Keratinocyte (primary cell): ENCODE measurements at regions not wholly inside any gene's neighbourhood (a gene's known extent, or its start where the extent isn't known, plus 50 kb on each side); places are given as distances from the start of the nearest gene placed in this dataset.

ENCODE experiments used
- DNase-seq: peaks from one replicate; pipeline ENCODE4 v3.0.0-alpha.2; 2011; ENCODE audit warnings: low read depth, missing footprints, low spot score
- FAIRE-seq: peaks from 2 replicates; lab custom pipeline; 2011; peaks lifted over from hg19 to GRCh38; lab: Jason Lieb, UNC
- H2AFZ ChIP-seq: 2 replicates; pipeline ENCODE4 v1.6.0; 2012; ENCODE audit warnings: low read length, control low read depth, inconsistent platforms; ENCODE audit not compliant: control insufficient read depth
- H3K27ac ChIP-seq: 2 replicates; pipeline ENCODE4 v1.5.1; 2011; ENCODE audit warnings: low read length; ENCODE audit not compliant: control insufficient read depth, insufficient read depth
- H3K27me3 ChIP-seq: 3 replicates; pipeline ENCODE4 v1.6.0; 2011; ENCODE audit warnings: low read length; ENCODE audit not compliant: control insufficient read depth, insufficient read depth; ENCODE audit errors: extremely low read depth
- H3K36me3 ChIP-seq, 2 experiments: 2 replicates in 1 of 2; 3 replicates in 1 of 2; pipeline ENCODE4 v1.5.1; 2011; ENCODE audit warnings: low read length in 2 of 2, mild to moderate bottlenecking in 1 of 2; ENCODE audit not compliant: control insufficient read depth in 2 of 2, insufficient read depth in 2 of 2; ENCODE audit errors: extremely low read depth in 1 of 2
- H3K4me1 ChIP-seq: 3 replicates; pipeline ENCODE4 v1.5.1; 2011; ENCODE audit warnings: low read length; ENCODE audit not compliant: control insufficient read depth, insufficient read depth; ENCODE audit errors: extremely low read depth
- H3K4me2 ChIP-seq: 3 replicates; pipeline ENCODE4 v1.6.0; 2011; ENCODE audit warnings: low read depth, low read length; ENCODE audit not compliant: control insufficient read depth, insufficient read depth; ENCODE audit errors: extremely low read depth
- H3K4me3 ChIP-seq, 3 experiments: fragments of 200-600 bp in 1 of 3; sonication (generic) in 1 of 3; 2 replicates in 2 of 3; 3 replicates in 1 of 3; pipeline ENCODE4 v1.5.1; 2011 to 2016; ENCODE audit warnings: low read length in 3 of 3, mild to moderate bottlenecking in 3 of 3, control low read depth in 2 of 3, inconsistent platforms in 1 of 3, low read depth in 1 of 3, mixed read lengths in 1 of 3, mixed run types in 1 of 3, moderate library complexity in 1 of 3; ENCODE audit not compliant: control insufficient read depth in 2 of 3, insufficient read depth in 2 of 3; ENCODE audit errors: extremely low read depth in 1 of 3
- H3K79me2 ChIP-seq: 2 replicates; pipeline ENCODE4 v1.6.0; 2012; ENCODE audit warnings: low read length; ENCODE audit not compliant: control insufficient read depth, insufficient read depth
- H3K9ac ChIP-seq: 3 replicates; pipeline ENCODE4 v1.6.0; 2011; ENCODE audit warnings: low read length; ENCODE audit not compliant: control insufficient read depth, insufficient read depth; ENCODE audit errors: extremely low read depth
- H3K9me1 ChIP-seq: 3 replicates; pipeline ENCODE4 v1.6.0; 2011; ENCODE audit warnings: low read length; ENCODE audit not compliant: control insufficient read depth, insufficient read depth; ENCODE audit errors: extremely low read depth
- H3K9me3 ChIP-seq: 2 replicates; pipeline ENCODE4 v1.5.1; 2012; ENCODE audit warnings: low read depth, low read length; ENCODE audit not compliant: control insufficient read depth
- H4K20me1 ChIP-seq: 3 replicates; pipeline ENCODE4 v1.6.0; 2011; ENCODE audit warnings: low read length; ENCODE audit not compliant: control insufficient read depth, insufficient read depth; ENCODE audit errors: extremely low read depth
- EZH2 ChIP-seq: IDR thresholded peaks from one replicate; pipeline ENCODE4 v1.6.1; 2012; ENCODE audit warnings: inconsistent platforms, mild to moderate bottlenecking, low read length, moderate library complexity
- dilution Hi-C: fragments of 300-500 bp; cut with MboI; formaldehyde crosslinking; loops from one replicate; pipeline ENCODE4 v1.7.0; 2020; ENCODE audit warnings: low sequenced_read_pairs; ENCODE audit not compliant: extremely low pct_ligation_motif_present
- TF ChIP-seq, protein P1 (sequence below), 3 experiments: IDR thresholded peaks in 1 of 3; conservative IDR thresholded peaks in 1 of 3; optimal IDR thresholded peaks in 1 of 3; 2 replicates in 2 of 3; 3 replicates in 1 of 3; pipeline versions ENCODE3 to v1.5.1; 2011; ENCODE audit warnings: low read length in 3 of 3, mild to moderate bottlenecking in 3 of 3, moderate library complexity in 2 of 3, control low read depth in 1 of 3, inconsistent platforms in 1 of 3; ENCODE audit not compliant: insufficient read depth in 2 of 3; ENCODE audit errors: extremely low read depth in 1 of 3

DNA sequence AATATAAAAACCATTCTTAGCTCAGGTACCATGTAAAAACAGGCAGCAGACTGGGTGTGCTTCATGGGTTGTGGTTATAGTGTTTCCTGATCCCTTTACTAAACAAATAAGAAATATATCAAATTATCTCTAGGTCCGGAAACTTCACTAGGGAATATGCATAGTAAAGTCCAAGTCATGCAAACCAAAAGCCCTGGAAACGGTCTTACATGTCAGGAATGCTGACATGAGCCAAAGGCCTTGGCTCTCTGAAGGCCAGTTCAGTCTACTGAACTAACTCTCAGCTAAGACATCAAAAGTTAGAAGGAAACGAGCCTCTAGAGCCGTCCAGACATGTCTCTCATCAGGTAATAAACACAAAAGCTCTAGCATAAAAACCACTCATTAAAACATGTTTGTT lies 778.9 kb upstream of the ZNF608 start:
- Histone ChIP-seq H3K4me3 (no peak overlapping the region), H4K20me1 (no peaks in the 10 kb centered on the region), H3K27ac (no peak overlapping the region), H3K79me2 (no peaks in the 10 kb centered on the region), H3K4me1 (no peaks in the 10 kb centered on the region), H3K4me2 (no peak overlapping the region), H3K36me3 (no peaks in the 10 kb centered on the region), H3K27me3 (no peaks in the 10 kb centered on the region), H3K9me1 (no peaks in the 10 kb centered on the region), H2AFZ (peak overlapping the region; percentile 37), H3K9ac (no peak overlapping the region), H3K9me3 (no peaks in the 10 kb centered on the region)
- no peak for FAIRE-seq
- TF ChIP-seq EZH2: no peak
- TF ChIP-seq, protein P1, sequence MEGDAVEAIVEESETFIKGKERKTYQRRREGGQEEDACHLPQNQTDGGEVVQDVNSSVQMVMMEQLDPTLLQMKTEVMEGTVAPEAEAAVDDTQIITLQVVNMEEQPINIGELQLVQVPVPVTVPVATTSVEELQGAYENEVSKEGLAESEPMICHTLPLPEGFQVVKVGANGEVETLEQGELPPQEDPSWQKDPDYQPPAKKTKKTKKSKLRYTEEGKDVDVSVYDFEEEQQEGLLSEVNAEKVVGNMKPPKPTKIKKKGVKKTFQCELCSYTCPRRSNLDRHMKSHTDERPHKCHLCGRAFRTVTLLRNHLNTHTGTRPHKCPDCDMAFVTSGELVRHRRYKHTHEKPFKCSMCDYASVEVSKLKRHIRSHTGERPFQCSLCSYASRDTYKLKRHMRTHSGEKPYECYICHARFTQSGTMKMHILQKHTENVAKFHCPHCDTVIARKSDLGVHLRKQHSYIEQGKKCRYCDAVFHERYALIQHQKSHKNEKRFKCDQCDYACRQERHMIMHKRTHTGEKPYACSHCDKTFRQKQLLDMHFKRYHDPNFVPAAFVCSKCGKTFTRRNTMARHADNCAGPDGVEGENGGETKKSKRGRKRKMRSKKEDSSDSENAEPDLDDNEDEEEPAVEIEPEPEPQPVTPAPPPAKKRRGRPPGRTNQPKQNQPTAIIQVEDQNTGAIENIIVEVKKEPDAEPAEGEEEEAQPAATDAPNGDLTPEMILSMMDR (optimal IDR thresholded peaks at IDR 0.05 in 1 of 3, IDR thresholded peaks at IDR 0.05 in 1 of 3, conservative IDR thresholded peaks at IDR 0.05 in 1 of 3; ENCODE audit: extremely low read depth in 1 of 3, insufficient read depth in 2 of 3, low read length in 3 of 3): no peak
- no peak for DNase-seq
- dilution Hi-C loops: no loop called here

DNA sequence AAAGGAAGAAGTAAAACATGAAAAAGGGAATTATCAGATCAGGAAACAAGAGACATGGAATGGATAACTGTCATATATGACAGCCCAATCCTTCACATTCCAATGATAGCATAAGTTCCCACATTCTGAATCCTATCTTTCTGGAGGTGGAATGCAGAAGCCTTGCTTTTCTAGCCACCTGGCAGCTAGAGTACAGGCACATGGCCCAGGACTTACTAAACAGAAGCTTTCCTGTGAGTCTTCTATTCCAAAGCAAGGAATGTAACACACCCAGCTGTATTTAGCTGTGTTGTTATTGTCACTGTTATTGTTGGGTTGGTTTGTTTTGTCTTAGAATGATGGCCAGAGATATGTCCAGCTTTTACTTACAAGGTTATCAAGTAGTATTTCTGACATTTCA lies 780.5 kb upstream of the ZNF608 start:
- H3K9ac ChIP-seq: no peak overlapping the region
- TF ChIP-seq EZH2: no peak
- TF ChIP-seq, protein P1 (optimal IDR thresholded peaks at IDR 0.05 in 1 of 3, IDR thresholded peaks at IDR 0.05 in 1 of 3, conservative IDR thresholded peaks at IDR 0.05 in 1 of 3; ENCODE audit: extremely low read depth in 1 of 3, insufficient read depth in 2 of 3, low read length in 3 of 3): no peak
- FAIRE-seq: peak; percentile 67
- peak; percentile 17 for DNase-seq
- peak overlapping the region; percentile 29 for H2AFZ ChIP-seq
- no peaks in the 10 kb centered on the region for H3K9me1 ChIP-seq
- no peaks in the 10 kb centered on the region for H3K4me1 ChIP-seq
- H3K4me3 ChIP-seq: no peak overlapping the region
- H3K79me2 ChIP-seq: no peaks in the 10 kb centered on the region
- no peaks in the 10 kb centered on the region for H3K36me3 ChIP-seq
- H3K9me3 ChIP-seq: no peaks in the 10 kb centered on the region
- H3K27me3 ChIP-seq: no peaks in the 10 kb centered on the region
- no peaks in the 10 kb centered on the region for H4K20me1 ChIP-seq
- no peak overlapping the region for H3K4me2 ChIP-seq
- no peak overlapping the region for H3K27ac ChIP-seq
- dilution Hi-C loops: no loop called here
